H1 (cell line): ENCODE measurements at regions not wholly inside any gene's neighbourhood (a gene's known extent, or its start where the extent isn't known, plus 50 kb on each side); places are given as distances from the start of the nearest gene placed in this dataset.

Experiments used
- CTCF ChIA-PET: fragments of 300-600 bp; sonication (Branson Sonifier 250); formaldehyde crosslinking; loops from one replicate; lab custom pipeline; 2021; ENCODE audit not compliant: partially characterized antibody; lab: Charles Lee
- POLR2A ChIA-PET: fragments of 300-600 bp; sonication (Branson Sonifier 250); formaldehyde crosslinking; loops from one replicate; lab custom pipeline; 2021; ENCODE audit warnings: inconsistent platforms; ENCODE audit not compliant: partially characterized antibody; lab: Charles Lee
- DNase-seq, 2 experiments: peaks; one replicate each; pipeline versions ENCODE4 v3.0.0 to v3.0.0-alpha.2; 2010 to 2022; ENCODE audit warnings: low spot score in 2 of 2, low read depth in 1 of 2, mixed read lengths in 1 of 2
- FAIRE-seq: peaks from 2 replicates; lab custom pipeline; 2011; peaks lifted over from hg19 to GRCh38; lab: Jason Lieb, UNC
- H2AFZ ChIP-seq: 2 replicates; pipeline ENCODE4 v1.8.1; 2012; ENCODE audit warnings: low read length, inconsistent platforms
- H2AK5ac ChIP-seq: 2 replicates; pipeline ENCODE4 v1.6.1; 2013; ENCODE audit warnings: low read depth, low read length
- H2BK120ac ChIP-seq: replicated peaks from 2 replicates; pipeline ENCODE3; 2013; ENCODE audit warnings: low read depth, low read length, inconsistent platforms
- H2BK12ac ChIP-seq: 2 replicates; pipeline ENCODE4 v1.6.1; 2013; ENCODE audit warnings: low read depth, low read length
- H2BK15ac ChIP-seq: 2 replicates; pipeline ENCODE4 v1.6.1; 2013; ENCODE audit warnings: low read length
- H2BK20ac ChIP-seq: 2 replicates; pipeline ENCODE4 v1.6.1; 2013; ENCODE audit warnings: low read length
- H2BK5ac ChIP-seq: 2 replicates; pipeline ENCODE4 v1.6.1; 2013; ENCODE audit warnings: low read depth, low read length
- H3K14ac ChIP-seq: 2 replicates; pipeline ENCODE4 v1.6.1; 2013; ENCODE audit warnings: inconsistent platforms; ENCODE audit not compliant: insufficient read length
- H3K18ac ChIP-seq: 2 replicates; pipeline ENCODE4 v1.6.1; 2013; ENCODE audit warnings: low read length; ENCODE audit errors: extremely low read depth
- H3K23ac ChIP-seq: 2 replicates; pipeline ENCODE4 v1.6.1; 2013; ENCODE audit warnings: inconsistent platforms; ENCODE audit not compliant: insufficient read length
- H3K23me2 ChIP-seq: 2 replicates; pipeline ENCODE4 v1.6.1; 2013; ENCODE audit warnings: low read depth, low read length
- H3K27ac ChIP-seq: 2 replicates; pipeline ENCODE4 v1.6.1; 2011; ENCODE audit warnings: low read depth, low read length, inconsistent platforms
- H3K27me3 ChIP-seq, 4 experiments: replicated peaks in 1 of 4; 1 replicate in 1 of 4; 2 replicates in 3 of 4; pipeline versions ENCODE4 v1.6.1 to v1.8.1; 2011 to 2013; ENCODE audit warnings: low read length in 3 of 4, mild to moderate bottlenecking in 3 of 4, inconsistent platforms in 2 of 4, mixed read lengths in 2 of 4, moderate library complexity in 1 of 4; ENCODE audit not compliant: control insufficient read depth in 3 of 4, insufficient read depth in 3 of 4; ENCODE audit errors: extremely low read depth in 1 of 4
- H3K36me3 ChIP-seq, 4 experiments: 2 replicates each; pipeline versions ENCODE4 v1.6.1 to v1.8.1; 2011 to 2013; ENCODE audit warnings: mild to moderate bottlenecking in 4 of 4, low read length in 3 of 4, moderate library complexity in 2 of 4, control low read depth in 1 of 4, inconsistent platforms in 1 of 4; ENCODE audit not compliant: insufficient read depth in 4 of 4, control insufficient read depth in 2 of 4
- H3K4ac ChIP-seq: replicated peaks from 2 replicates; pipeline ENCODE3; 2013; ENCODE audit warnings: low read length, low read depth, mixed read lengths, inconsistent platforms; ENCODE audit not compliant: insufficient read length
- H3K4me1 ChIP-seq, 4 experiments: replicated peaks in 1 of 4; 1 replicate in 1 of 4; 2 replicates in 3 of 4; pipeline versions ENCODE4 v1.6.1 to v1.8.1; 2011 to 2013; ENCODE audit warnings: low read length in 3 of 4, inconsistent platforms in 2 of 4, mixed read lengths in 1 of 4; ENCODE audit not compliant: insufficient read depth in 4 of 4, control insufficient read depth in 3 of 4
- H3K4me2 ChIP-seq, 2 experiments: 2 replicates each; pipeline versions ENCODE4 v1.6.1 to v1.8.1; 2011 to 2013; ENCODE audit warnings: low read depth in 2 of 2, low read length in 2 of 2, control low read depth in 1 of 2, inconsistent platforms in 1 of 2, mild to moderate bottlenecking in 1 of 2; ENCODE audit not compliant: insufficient read depth in 1 of 2
- H3K4me3 ChIP-seq, 4 experiments: fragments of 200-600, 300-600 bp in 1 of 4; sonication (generic), shearing (Covaris generic), sonication (Bioruptor Twin) in 1 of 4; 2 replicates each; pipeline versions ENCODE4 v1.5.1 to v1.8.1; 2011 to 2016; ENCODE audit warnings: low read length in 4 of 4, low read depth in 3 of 4, control low read depth in 2 of 4, inconsistent platforms in 2 of 4, mild to moderate bottlenecking in 2 of 4, mixed read lengths in 1 of 4, moderate library complexity in 1 of 4; ENCODE audit not compliant: insufficient read depth in 2 of 4; ENCODE audit errors: extremely low read depth in 1 of 4
- H3K56ac ChIP-seq: replicated peaks from 2 replicates; pipeline ENCODE3; 2013; ENCODE audit warnings: low read depth, mild to moderate bottlenecking, mixed read lengths, low read length, inconsistent platforms; ENCODE audit not compliant: insufficient read length
- H3K79me1 ChIP-seq: 2 replicates; pipeline ENCODE4 v1.6.1; 2013; ENCODE audit warnings: low read depth, low read length, control low read depth
- H3K79me2 ChIP-seq, 2 experiments: 2 replicates each; pipeline versions ENCODE4 v1.6.1 to v1.8.1; 2012 to 2013; ENCODE audit warnings: low read length in 2 of 2, mild to moderate bottlenecking in 2 of 2, inconsistent platforms in 1 of 2; ENCODE audit not compliant: insufficient read depth in 2 of 2, control insufficient read depth in 1 of 2
- H3K9ac ChIP-seq, 4 experiments: replicated peaks in 1 of 4; 1 replicate in 1 of 4; 2 replicates in 3 of 4; pipeline versions ENCODE4 v1.6.1 to v1.8.1; 2011 to 2013; ENCODE audit warnings: low read depth in 3 of 4, low read length in 3 of 4, control low read depth in 2 of 4, mild to moderate bottlenecking in 2 of 4, moderate library complexity in 2 of 4, inconsistent platforms in 1 of 4; ENCODE audit errors: extremely low read depth in 1 of 4
- H3K9me3 ChIP-seq, 2 experiments: 2 replicates each; pipeline versions ENCODE4 v1.6.1 to v1.8.1; 2012 to 2013; ENCODE audit warnings: mild to moderate bottlenecking in 2 of 2, moderate library complexity in 2 of 2, control low read depth in 1 of 2, inconsistent platforms in 1 of 2, low read depth in 1 of 2, low read length in 1 of 2, mixed read lengths in 1 of 2; ENCODE audit not compliant: insufficient read depth in 2 of 2
- H4K20me1 ChIP-seq, 2 experiments: replicated peaks in 1 of 2; 2 replicates each; pipeline versions ENCODE3 to v1.8.1; 2011 to 2013; ENCODE audit warnings: inconsistent platforms in 2 of 2, low read length in 2 of 2, mild to moderate bottlenecking in 1 of 2; ENCODE audit not compliant: insufficient read depth in 2 of 2, control insufficient read depth in 1 of 2
- H4K5ac ChIP-seq: 2 replicates; pipeline ENCODE4 v1.6.1; 2013; ENCODE audit warnings: low read length, low read depth, mixed read lengths, inconsistent platforms; ENCODE audit not compliant: insufficient read length
- H4K8ac ChIP-seq: 2 replicates; pipeline ENCODE4 v1.8.0; 2013; ENCODE audit warnings: mild to moderate bottlenecking, moderate library complexity, low read length, inconsistent platforms; ENCODE audit not compliant: insufficient read depth; ENCODE audit errors: extremely low read depth
- H4K91ac ChIP-seq: replicated peaks from 2 replicates; pipeline ENCODE3; 2013; ENCODE audit warnings: low read length, mixed read lengths, inconsistent platforms; ENCODE audit not compliant: insufficient read length
- POU5F1 ChIP-seq: IDR thresholded peaks from 2 replicates; pipeline ENCODE4 v1.6.1; 2011; ENCODE audit warnings: low read depth, mild to moderate bottlenecking, low read length, moderate library complexity
- WGBS, 2 experiments: shearing (Covaris generic) in 1 of 2; methylation state at CpG; one replicate each; pipeline versions ENCODE4 v1.1.6 to v1.1.7; 2013 to 2015; ENCODE audit warnings: low lambda C conversion rate in 2 of 2, mixed read lengths in 2 of 2, inconsistent platforms in 1 of 2, low coverage in 1 of 2, missing lambda C conversion rate in 1 of 2; ENCODE audit not compliant: insufficient replicate concordance in 2 of 2, insufficient coverage in 1 of 2, insufficient read length in 1 of 2; ENCODE audit errors: extremely low coverage in 1 of 2, missing lambda C conversion rate in 1 of 2; 5-methylcytosine and 5-hydroxymethylcytosine counted together

DNA sequence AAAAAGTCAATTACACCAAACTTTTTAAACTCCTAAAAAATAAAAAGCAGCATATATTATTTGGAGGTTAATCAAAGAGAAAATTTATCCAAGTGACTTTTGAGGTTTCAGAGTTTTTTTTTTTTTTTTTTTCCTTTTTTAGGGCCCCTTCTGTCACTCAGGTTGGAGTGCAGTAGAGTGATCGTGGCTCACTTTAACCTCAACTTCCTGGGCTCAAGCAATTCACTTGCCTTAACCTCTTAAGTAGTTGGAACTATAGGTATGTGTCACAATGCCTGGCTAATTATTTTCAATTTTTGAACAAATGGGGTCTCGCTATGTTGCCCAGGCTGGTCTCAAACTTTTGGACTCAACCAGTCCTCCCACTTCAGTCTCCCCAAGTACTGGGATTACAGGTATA lies 241.7 kb upstream of the HSFY2 start:
- no peaks in the 10 kb centered on the region for H3K27me3 ChIP-seq
- no peak overlapping the region for H3K27ac ChIP-seq
- H3K79me2 ChIP-seq: peaks cover 0 to 14% of the 10 kb centered on the region in 2 experiments; a peak in 2 of 4 replicates
- no peak for FAIRE-seq
- no peak overlapping the region for H4K8ac ChIP-seq
- no peak overlapping the region for H3K18ac ChIP-seq
- no peak overlapping the region for H3K4me2 ChIP-seq
- no peak overlapping the region for H2BK5ac ChIP-seq
- no peak overlapping the region for H3K56ac ChIP-seq
- no peak overlapping the region for H2BK15ac ChIP-seq
- CTCF ChIA-PET: no interaction called here
- no peak overlapping the region for H2AK5ac ChIP-seq
- no peak overlapping the region for H4K5ac ChIP-seq
- WGBS, 2 experiments: 73% methylated on average over 1 of the region's 2 CpGs; no CpG with 5 or more reads in 1 of the 2 experiments
- H3K14ac ChIP-seq: no peak overlapping the region
- no peak overlapping the region for H2BK120ac ChIP-seq
- no peaks in the 10 kb centered on the region for H3K79me1 ChIP-seq
- H3K23ac ChIP-seq: no peak overlapping the region
- H3K36me3 ChIP-seq: no peaks in the 10 kb centered on the region; a peak in 2 of 8 replicates
- H3K23me2 ChIP-seq: no peaks in the 10 kb centered on the region
- no peak for DNase-seq
- peaks cover 0 to 4% of the 10 kb centered on the region in 2 experiments for H4K20me1 ChIP-seq
- H2BK12ac ChIP-seq: no peak overlapping the region
- H3K4ac ChIP-seq: no peak overlapping the region
- H3K4me3 ChIP-seq: no peak overlapping the region
- H2AFZ ChIP-seq: no peak overlapping the region
- no peak overlapping the region for H4K91ac ChIP-seq
- no peaks in the 10 kb centered on the region for H3K9me3 ChIP-seq
- H2BK20ac ChIP-seq: no peak overlapping the region
- H3K4me1 ChIP-seq: no peaks in the 10 kb centered on the region
- POLR2A ChIA-PET: no interaction called here
- no peak for TF ChIP-seq POU5F1
- H3K9ac ChIP-seq: no peak overlapping the region
